Body of pancreas (tissue), 4 donors: ENCODE measurements at regions not wholly inside any gene's neighbourhood (a gene's known extent, or its start where the extent isn't known, plus 50 kb on each side); places are given as distances from the start of the nearest gene placed in this dataset.

ENCODE experiments used
- POLR2A ChIP-seq, 3 donors: fragments of 450-650 bp; IDR thresholded peaks; one replicate each; pipeline ENCODE4 v1.6.1; 2016; ENCODE audit warnings: antibody characterized with exemption in 3 of 3, mild to moderate bottlenecking in 2 of 3
- TF ChIP-seq, protein P1 (sequence below), 7 experiments: fragments of 450-650 bp in 4 of 7; fragments of 200-600 bp in 3 of 7; sonication (generic) in 3 of 7; IDR thresholded peaks; one replicate each; pipeline ENCODE4 v1.5.1; 2016 to 2019; ENCODE audit warnings: antibody characterized with exemption in 7 of 7

- TF ChIP-seq, protein P1, sequence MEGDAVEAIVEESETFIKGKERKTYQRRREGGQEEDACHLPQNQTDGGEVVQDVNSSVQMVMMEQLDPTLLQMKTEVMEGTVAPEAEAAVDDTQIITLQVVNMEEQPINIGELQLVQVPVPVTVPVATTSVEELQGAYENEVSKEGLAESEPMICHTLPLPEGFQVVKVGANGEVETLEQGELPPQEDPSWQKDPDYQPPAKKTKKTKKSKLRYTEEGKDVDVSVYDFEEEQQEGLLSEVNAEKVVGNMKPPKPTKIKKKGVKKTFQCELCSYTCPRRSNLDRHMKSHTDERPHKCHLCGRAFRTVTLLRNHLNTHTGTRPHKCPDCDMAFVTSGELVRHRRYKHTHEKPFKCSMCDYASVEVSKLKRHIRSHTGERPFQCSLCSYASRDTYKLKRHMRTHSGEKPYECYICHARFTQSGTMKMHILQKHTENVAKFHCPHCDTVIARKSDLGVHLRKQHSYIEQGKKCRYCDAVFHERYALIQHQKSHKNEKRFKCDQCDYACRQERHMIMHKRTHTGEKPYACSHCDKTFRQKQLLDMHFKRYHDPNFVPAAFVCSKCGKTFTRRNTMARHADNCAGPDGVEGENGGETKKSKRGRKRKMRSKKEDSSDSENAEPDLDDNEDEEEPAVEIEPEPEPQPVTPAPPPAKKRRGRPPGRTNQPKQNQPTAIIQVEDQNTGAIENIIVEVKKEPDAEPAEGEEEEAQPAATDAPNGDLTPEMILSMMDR (IDR thresholded peaks at IDR 0.05) = no peak
- no peak for TF ChIP-seq POLR2A (IDR thresholded peaks at IDR 0.05)
These were observed 114.5 kb downstream of the RXFP2 start for GRCh38 chr13:31853643-31854326.
